Activated naive CD4-positive, alpha-beta T cell treated with anti-CD3 and anti-CD28 coated beads for 36 hours (primary cell): ENCODE measurements at regions not wholly inside any gene's neighbourhood (a gene's known extent, or its start where the extent isn't known, plus 50 kb on each side); places are given as distances from the start of the nearest gene placed in this dataset.

Experiments
- CTCF ChIA-PET: fragments of 350-600 bp; sonication (Branson Sonifier 250); formaldehyde crosslinking; loops from one replicate; lab custom pipeline; 2021; ENCODE audit warnings: antibody characterized with exemption; lab: Charles Lee
- DNase-seq: peaks from one replicate; pipeline ENCODE4 v3.0.0-alpha.2; 2020
- H3K27ac Mint-ChIP-seq: one replicate; pipeline ENCODE4 v1.8.0; 2021; ENCODE audit warnings: mild to moderate bottlenecking, mixed read lengths
- H3K27me3 Mint-ChIP-seq: one replicate; pipeline ENCODE4 v1.8.0; 2021; ENCODE audit warnings: low read depth, mixed read lengths
- H3K36me3 Mint-ChIP-seq: one replicate; pipeline ENCODE4 v1.8.0; 2021; ENCODE audit warnings: low read depth, mixed read lengths
- H3K4me1 Mint-ChIP-seq: one replicate; pipeline ENCODE4 v1.8.0; 2021; ENCODE audit warnings: low read depth, mixed read lengths
- H3K4me3 Mint-ChIP-seq: one replicate; pipeline ENCODE4 v1.8.0; 2021; ENCODE audit warnings: mild to moderate bottlenecking, moderate library complexity, mixed read lengths
- H3K9me3 Mint-ChIP-seq: one replicate; pipeline ENCODE4 v1.8.0; 2021; ENCODE audit warnings: mixed read lengths
- intact Hi-C: fragments of 100-400 bp; cut with micrococcal nuclease; formaldehyde crosslinking; loops from one replicate; pipeline ENCODE4 v1.15.1; 2023

DNA sequence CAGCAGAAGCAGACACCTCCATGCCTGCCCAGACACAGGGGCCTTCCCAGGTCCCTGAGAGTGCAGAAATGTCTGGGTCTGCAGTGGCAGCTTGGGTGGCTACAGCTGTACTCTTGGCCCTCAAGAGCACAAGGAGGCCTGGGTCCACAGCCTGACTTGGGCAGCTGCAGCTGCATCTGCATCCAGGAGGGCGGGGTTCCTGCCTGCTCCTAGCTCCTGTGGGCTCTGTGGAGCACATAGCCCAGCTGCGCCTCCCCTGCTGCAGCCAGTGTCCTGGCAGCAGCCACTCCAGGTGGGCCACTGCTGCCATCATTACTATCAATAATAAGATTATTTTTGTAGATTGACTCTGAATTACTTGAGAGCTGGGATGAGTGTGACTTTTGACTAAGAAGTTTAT lies 162.0 kb upstream of the PTCH1 start:
- Mint-ChIP-seq H3K36me3 (no peaks in the 10 kb centered on the region), H3K27ac (no peak overlapping the region), H3K4me3 (no peak overlapping the region), H3K27me3 (no peaks in the 10 kb centered on the region), H3K4me1 (peaks cover 15% of the 10 kb centered on the region), H3K9me3 (no peaks in the 10 kb centered on the region)
- no peak for DNase-seq
- intact Hi-C loops: no loop called here
- CTCF ChIA-PET: no interaction called here

DNA sequence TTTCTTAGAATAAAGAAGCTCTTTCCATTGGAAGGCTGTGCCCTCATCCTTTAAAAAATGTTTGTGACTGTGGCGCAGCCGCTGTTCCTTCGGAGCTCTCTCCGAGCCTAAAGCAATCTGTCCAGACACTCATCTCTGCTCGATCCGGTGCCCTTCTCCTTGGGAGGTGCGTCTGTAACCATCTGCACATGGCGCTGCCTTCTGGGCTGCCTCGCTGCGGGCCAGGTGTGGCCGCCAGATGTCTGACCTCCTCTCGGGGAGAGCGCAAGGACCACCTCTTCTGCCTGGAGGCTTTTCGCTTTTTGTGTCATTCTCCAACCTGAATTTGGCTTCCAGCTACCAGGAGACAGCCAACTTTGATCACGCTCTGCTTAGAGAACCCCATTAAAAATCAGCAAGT lies 153.4 kb upstream of the PTCH1 start:
- Mint-ChIP-seq H3K36me3 (no peaks in the 10 kb centered on the region), H3K4me3 (no peak overlapping the region), H3K4me1 (no peaks in the 10 kb centered on the region), H3K9me3 (no peaks in the 10 kb centered on the region), H3K27ac (no peak overlapping the region), H3K27me3 (peaks cover 7% of the 10 kb centered on the region)
- no peak for DNase-seq
- intact Hi-C loops: no loop called here
- CTCF ChIA-PET: no interaction called here

DNA sequence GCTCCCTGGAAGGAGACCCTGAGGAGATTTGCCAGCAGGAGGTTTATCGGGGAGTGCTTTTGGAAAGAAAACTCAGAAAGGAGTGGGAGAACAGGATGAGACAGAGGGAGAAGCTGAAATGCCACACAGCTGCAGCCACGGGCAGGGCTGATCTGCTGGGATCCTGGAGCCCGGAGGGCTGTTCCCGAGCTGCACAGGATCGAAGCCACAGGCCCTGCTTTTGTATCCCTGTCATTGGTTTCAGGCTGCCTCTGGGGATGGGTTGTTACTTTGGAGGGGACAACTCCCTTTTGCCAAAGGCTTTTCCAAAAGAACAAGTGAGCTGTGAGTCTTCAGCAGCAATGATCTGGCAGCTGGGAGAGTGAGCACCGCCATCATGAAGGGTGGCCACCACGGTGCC lies 152.5 kb upstream of the PTCH1 start:
- Mint-ChIP-seq H3K9me3 (no peaks in the 10 kb centered on the region), H3K27me3 (peaks cover 7% of the 10 kb centered on the region), H3K4me3 (no peak overlapping the region), H3K4me1 (no peaks in the 10 kb centered on the region), H3K36me3 (no peaks in the 10 kb centered on the region), H3K27ac (no peak overlapping the region)
- intact Hi-C loops: no loop called here
- CTCF ChIA-PET: no interaction called here
- no peak for DNase-seq

DNA sequence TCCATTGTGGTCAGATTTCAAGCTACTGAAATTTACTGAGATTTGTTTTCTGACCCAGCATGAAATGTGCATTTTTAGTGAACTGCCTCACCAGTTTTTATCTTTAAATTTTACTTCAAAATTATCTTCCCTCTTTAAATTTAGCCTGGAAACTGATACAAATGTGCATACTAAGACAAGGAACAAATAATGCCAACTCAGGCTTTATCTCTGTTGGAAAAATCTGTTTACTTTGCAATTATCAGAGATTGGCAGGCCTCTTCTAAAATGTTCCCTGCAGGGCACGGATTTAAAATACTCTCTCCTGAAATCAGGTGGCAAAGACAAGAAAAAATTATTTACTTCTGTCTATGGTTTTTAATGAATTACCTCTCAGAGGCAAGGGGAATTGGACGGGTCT lies 151.0 kb upstream of the PTCH1 start:
- no peak overlapping the region for H3K27ac Mint-ChIP-seq
- H3K4me1 Mint-ChIP-seq: no peaks in the 10 kb centered on the region
- H3K36me3 Mint-ChIP-seq: no peaks in the 10 kb centered on the region
- peaks cover 7% of the 10 kb centered on the region for H3K27me3 Mint-ChIP-seq
- H3K4me3 Mint-ChIP-seq: no peak overlapping the region
- CTCF ChIA-PET: no interaction called here
- no peak for DNase-seq
- intact Hi-C loops: no loop called here
- H3K9me3 Mint-ChIP-seq: no peaks in the 10 kb centered on the region

DNA sequence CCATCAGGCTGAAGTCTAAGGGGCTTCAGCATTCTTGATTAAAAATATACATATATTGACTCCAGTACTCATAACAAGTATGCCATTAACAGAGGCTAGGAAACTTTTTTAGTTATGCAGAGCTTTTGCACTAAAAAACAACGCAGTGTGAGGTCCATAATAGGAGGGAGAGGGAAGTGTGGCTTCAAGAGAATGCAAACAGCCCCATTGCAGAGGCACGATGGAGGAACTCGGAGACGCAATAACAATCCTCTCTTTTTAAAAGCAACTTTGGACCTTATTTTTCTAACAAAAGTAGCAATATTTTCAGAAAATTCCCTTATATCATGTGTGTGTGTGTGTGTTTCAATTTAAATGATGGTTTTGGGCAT lies 150.0 kb upstream of the PTCH1 start:
- H3K9me3 Mint-ChIP-seq: no peaks in the 10 kb centered on the region
- H3K4me3 Mint-ChIP-seq: no peak overlapping the region
- intact Hi-C loops: no loop called here
- CTCF ChIA-PET: no interaction called here
- H3K4me1 Mint-ChIP-seq: no peaks in the 10 kb centered on the region
- H3K27ac Mint-ChIP-seq: no peak overlapping the region
- peaks cover 7% of the 10 kb centered on the region for H3K27me3 Mint-ChIP-seq
- no peak for DNase-seq
- H3K36me3 Mint-ChIP-seq: no peaks in the 10 kb centered on the region

DNA sequence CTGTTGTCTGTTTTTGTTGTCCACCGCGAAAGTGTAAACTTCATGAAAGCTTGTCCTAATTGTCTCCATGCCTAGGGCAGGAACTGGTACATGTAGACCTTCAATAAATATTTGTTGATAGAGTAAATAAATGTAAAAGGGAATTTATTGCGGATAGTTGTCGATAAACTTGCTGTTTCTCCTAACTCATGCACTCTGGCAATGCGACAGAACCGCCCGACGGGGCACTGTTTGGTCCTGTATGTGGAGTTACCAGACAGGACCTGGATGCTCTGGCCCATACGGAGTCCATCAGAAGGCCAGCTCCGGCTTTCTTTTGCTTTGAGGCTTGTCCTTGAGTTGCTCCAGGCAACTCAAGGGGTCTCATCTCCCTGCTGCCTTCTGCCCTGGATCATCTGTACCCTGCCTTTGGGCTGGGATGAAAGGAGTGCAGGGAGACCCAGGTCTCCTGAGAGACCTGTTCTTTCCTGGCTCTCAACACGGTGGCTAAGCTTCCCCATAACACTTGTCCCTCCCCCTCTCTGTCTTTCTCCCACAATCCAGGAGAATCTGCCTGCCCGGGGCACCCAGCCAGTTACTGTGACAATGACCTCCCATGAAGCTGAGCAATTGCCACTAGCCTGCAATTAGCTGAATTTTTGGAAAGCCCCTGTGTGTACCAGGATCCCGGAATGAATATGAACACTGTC lies 149.5 kb upstream of the PTCH1 start:
- Mint-ChIP-seq H3K36me3 (no peaks in the 10 kb centered on the region), H3K9me3 (no peaks in the 10 kb centered on the region), H3K4me3 (no peak overlapping the region), H3K27ac (no peak overlapping the region), H3K27me3 (peaks cover 7% of the 10 kb centered on the region), H3K4me1 (no peaks in the 10 kb centered on the region)
- no peak for DNase-seq
- CTCF ChIA-PET: no interaction called here
- intact Hi-C loops: no loop called here

DNA sequence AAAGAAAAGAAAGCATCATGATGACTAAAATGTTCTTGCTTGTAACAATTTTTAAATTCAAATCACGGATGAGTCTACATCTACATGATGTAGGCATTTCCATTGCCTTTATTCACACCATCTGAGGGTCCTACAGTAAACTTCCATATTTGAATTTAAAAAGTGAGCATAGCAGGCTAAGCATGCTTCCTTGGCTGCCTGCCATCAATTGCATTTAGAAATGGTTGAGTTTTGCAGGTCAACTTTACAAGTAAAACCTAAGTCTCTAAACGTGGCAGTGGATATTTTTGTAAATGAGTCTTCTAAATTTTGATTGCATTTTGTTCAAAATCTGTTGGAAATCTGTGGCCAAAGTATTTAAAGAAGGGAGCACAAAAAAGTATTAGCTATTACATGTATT lies 136.5 kb upstream of the PTCH1 start:
- CTCF ChIA-PET: no interaction called here
- H3K9me3 Mint-ChIP-seq: no peaks in the 10 kb centered on the region
- no peaks in the 10 kb centered on the region for H3K27me3 Mint-ChIP-seq
- intact Hi-C loops: no loop called here
- H3K4me1 Mint-ChIP-seq: no peaks in the 10 kb centered on the region
- no peak overlapping the region for H3K27ac Mint-ChIP-seq
- no peak overlapping the region for H3K4me3 Mint-ChIP-seq
- H3K36me3 Mint-ChIP-seq: no peaks in the 10 kb centered on the region
- DNase-seq: no peak

DNA sequence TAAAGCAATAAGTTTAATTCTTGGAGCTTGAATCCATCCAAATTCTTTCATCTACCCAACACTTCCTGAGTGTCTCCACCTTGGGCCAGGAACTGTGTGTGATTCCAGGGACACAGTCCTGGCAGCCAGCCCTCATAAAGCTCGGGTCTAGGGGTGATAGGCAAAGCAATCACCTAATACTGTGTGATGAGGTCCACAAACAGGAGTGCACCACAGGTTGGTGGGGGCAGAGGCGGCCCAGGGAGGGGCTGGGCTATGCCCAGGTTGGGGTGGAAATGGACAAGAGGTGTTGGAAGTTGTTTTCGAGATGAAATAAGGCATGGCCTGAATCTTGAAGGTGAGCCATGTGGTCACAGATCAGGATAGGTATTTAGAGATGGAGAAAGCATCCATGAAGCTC lies 133.9 kb upstream of the PTCH1 start:
- intact Hi-C loops: no loop called here
- Mint-ChIP-seq H3K4me1 (no peaks in the 10 kb centered on the region), H3K27ac (no peak overlapping the region), H3K27me3 (no peaks in the 10 kb centered on the region), H3K36me3 (no peaks in the 10 kb centered on the region), H3K4me3 (no peak overlapping the region), H3K9me3 (no peaks in the 10 kb centered on the region)
- DNase-seq: no peak
- CTCF ChIA-PET: interaction anchor here (0.6 kb wide), 1 partner anchor 111 kb away, joined by 3 read pairs; no protein-coding TSS in a partner anchor

DNA sequence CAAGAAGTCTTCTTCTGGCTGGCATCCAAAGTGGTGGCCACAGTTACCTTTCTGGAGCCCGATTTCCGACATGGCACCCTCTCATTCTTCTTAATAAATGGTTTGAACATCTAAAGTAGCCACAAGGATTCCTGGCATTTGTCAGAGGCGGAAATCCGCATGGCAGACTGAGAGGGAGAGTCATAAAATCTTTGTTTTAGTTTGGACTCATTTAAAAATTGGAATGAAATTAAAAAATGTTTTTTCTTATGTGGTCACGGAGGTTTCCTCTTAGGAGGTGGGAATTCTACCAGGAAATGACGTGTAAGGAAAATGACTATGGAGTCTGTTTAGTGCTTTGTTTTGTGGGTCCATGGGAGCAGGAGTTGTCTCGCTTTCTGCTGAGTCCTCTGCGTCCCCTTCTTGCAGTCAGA lies 133.0 kb upstream of the PTCH1 start:
- Mint-ChIP-seq H3K27me3 (no peaks in the 10 kb centered on the region), H3K36me3 (no peaks in the 10 kb centered on the region), H3K4me1 (no peaks in the 10 kb centered on the region), H3K27ac (no peak overlapping the region), H3K9me3 (no peaks in the 10 kb centered on the region), H3K4me3 (no peak overlapping the region)
- DNase-seq: no peak
- CTCF ChIA-PET: no interaction called here
- intact Hi-C loops: no loop called here

DNA sequence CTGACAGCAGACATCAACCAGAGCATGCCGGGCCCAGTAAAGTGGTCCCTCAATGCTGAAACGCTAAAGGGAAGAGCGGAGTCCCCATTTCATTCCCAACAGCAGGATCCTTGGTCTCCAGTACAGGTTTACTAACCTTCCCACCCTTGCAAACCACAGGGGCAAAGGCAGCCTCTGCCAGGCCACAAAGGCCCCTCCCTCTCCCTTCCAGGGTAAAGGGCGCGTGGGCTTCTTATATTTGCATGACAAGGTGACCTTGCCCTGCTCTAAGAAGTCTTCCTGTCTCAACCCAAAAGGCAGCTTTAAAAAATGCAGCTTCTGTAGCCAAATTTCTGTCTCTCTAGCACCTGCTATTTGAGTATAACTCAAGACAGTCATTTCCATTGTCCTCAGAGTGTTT lies 131.5 kb upstream of the PTCH1 start:
- intact Hi-C loops: no loop called here
- H3K4me1 Mint-ChIP-seq: no peaks in the 10 kb centered on the region
- H3K4me3 Mint-ChIP-seq: no peak overlapping the region
- DNase-seq: no peak
- CTCF ChIA-PET: no interaction called here
- H3K27ac Mint-ChIP-seq: no peak overlapping the region
- no peaks in the 10 kb centered on the region for H3K27me3 Mint-ChIP-seq
- H3K9me3 Mint-ChIP-seq: no peaks in the 10 kb centered on the region
- no peaks in the 10 kb centered on the region for H3K36me3 Mint-ChIP-seq

DNA sequence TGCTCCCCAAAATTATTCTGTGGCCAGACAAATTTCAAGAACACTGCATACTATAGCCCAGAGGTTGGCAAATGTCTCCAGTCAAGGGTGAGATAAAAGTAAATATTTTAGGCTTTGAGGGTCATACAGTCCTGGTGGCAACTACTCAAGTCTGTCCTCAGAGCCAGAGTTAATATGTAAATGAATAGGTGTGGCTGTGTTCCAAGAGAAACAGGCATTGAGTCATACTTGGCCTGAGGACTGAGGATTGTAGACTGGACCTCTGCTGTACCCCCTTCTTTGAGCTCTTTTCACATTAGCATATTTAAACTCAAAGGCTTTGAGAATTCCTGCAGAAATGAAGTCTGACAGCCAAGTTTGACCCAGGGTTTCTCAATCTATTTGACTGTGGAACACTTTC lies 129.2 kb upstream of the PTCH1 start:
- no peaks in the 10 kb centered on the region for H3K36me3 Mint-ChIP-seq
- H3K4me1 Mint-ChIP-seq: no peaks in the 10 kb centered on the region
- no peak overlapping the region for H3K4me3 Mint-ChIP-seq
- no peak for DNase-seq
- CTCF ChIA-PET: no interaction called here
- no peak overlapping the region for H3K27ac Mint-ChIP-seq
- H3K9me3 Mint-ChIP-seq: no peaks in the 10 kb centered on the region
- intact Hi-C loops: no loop called here
- H3K27me3 Mint-ChIP-seq: no peaks in the 10 kb centered on the region

DNA sequence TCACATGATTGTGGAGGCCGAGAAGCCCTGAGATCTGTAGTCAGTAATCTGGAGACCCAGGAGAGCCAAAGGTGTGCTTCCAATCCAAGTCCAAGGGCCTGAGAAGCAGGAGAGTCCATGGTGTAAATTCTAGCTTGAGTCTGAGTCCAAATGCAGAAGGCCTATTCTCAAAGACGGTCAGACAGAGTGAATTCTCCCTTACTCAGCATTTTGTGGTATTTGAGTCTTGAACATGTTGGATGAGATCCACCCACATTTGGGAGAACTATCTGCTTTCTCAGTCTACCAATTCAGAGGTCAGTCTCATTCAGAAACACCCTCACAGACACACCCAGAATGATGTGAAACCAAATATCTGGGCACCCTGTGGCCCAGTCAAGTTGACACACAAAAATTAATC lies 128.8 kb upstream of the PTCH1 start:
- DNase-seq: no peak
- intact Hi-C loops: no loop called here
- no peaks in the 10 kb centered on the region for H3K4me1 Mint-ChIP-seq
- H3K4me3 Mint-ChIP-seq: no peak overlapping the region
- H3K27me3 Mint-ChIP-seq: no peaks in the 10 kb centered on the region
- no peak overlapping the region for H3K27ac Mint-ChIP-seq
- no peaks in the 10 kb centered on the region for H3K9me3 Mint-ChIP-seq
- H3K36me3 Mint-ChIP-seq: no peaks in the 10 kb centered on the region
- CTCF ChIA-PET: no interaction called here

DNA sequence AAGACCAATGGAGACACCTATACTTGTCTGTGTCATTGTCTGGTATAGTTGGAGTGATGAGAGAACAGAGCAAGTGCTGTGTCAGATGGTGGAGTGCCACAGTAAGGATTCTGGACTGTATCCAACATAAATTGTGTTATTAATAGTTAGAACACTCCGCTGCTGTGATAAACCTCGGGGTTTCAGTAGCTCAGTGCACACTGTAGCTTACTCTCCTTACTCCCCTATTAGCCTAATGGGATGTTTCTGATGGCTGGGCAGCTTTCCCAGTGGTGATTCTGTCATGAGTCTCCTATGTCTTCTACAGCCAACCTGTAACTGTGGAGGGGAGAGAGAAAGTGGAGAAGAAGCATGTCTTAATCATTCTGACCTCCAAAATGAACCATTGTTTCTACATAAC lies 127.6 kb upstream of the PTCH1 start:
- Mint-ChIP-seq H3K27me3 (peaks cover 5% of the 10 kb centered on the region), H3K36me3 (no peaks in the 10 kb centered on the region), H3K4me1 (no peaks in the 10 kb centered on the region), H3K9me3 (no peaks in the 10 kb centered on the region), H3K27ac (no peak overlapping the region), H3K4me3 (no peak overlapping the region)
- DNase-seq: no peak
- CTCF ChIA-PET: interaction anchor here (0.6 kb wide), 1 partner anchor 446 kb away, joined by 3 read pairs; no protein-coding TSS in a partner anchor
- intact Hi-C loops: no loop called here
